ENCODE measurements at regions not wholly inside any gene's neighbourhood (a gene's known extent, or its start where the extent isn't known, plus 50 kb on each side); places are given as distances from the start of the nearest gene placed in this dataset.

GRCh38 chr11:79727221-79727620, 286.4 kb upstream of the TENM4 start:
- Histone ChIP-seq H3K9me2 (ENCODE audit: low read depth, low read length) (no peaks in the 10 kb centered on the region), H3K9ac (ENCODE audit: low read length) (no peak overlapping the region), H3K4me2 (ENCODE audit: low read length) (no peak overlapping the region), H3K36me3 (ENCODE audit: insufficient read depth, low read length) (no peaks in the 10 kb centered on the region), H3F3A (ENCODE audit: insufficient read depth, low read length) (no peaks in the 10 kb centered on the region), H3K27ac (ENCODE audit: low read depth, low read length, poor library complexity, severe bottlenecking) (no peak overlapping the region), H3K9me3 (ENCODE audit: low read length) (no peaks in the 10 kb centered on the region), H4K20me1 (ENCODE audit: insufficient read depth, low read length) (no peaks in the 10 kb centered on the region), H3K79me2 (ENCODE audit: insufficient read depth, low read length) (no peaks in the 10 kb centered on the region), H3K27me3 (ENCODE audit: insufficient read depth, low read length) (no peaks in the 10 kb centered on the region), H3K4me3 (ENCODE audit: low read depth, low read length, poor library complexity, severe bottlenecking) (no peak overlapping the region), H2AFZ (ENCODE audit: low read length) (no peak overlapping the region), H3K4me1 (ENCODE audit: insufficient read depth, low read length, severe bottlenecking) (no peaks in the 10 kb centered on the region)
- TF ChIP-seq CTCF (IDR thresholded peaks at IDR 0.05; ENCODE audit: low read length), result no peak
- no peak for TF ChIP-seq EZH2 (IDR thresholded peaks at IDR 0.05; ENCODE audit: borderline replicate concordance, low read length)

- H3K4me2 ChIP-seq (ENCODE audit: low read length), result no peak overlapping the region
- no peaks in the 10 kb centered on the region for H3K27me3 ChIP-seq (ENCODE audit: insufficient read depth, low read length)
- no peak overlapping the region for H2AFZ ChIP-seq (ENCODE audit: low read length)
- no peaks in the 10 kb centered on the region for H4K20me1 ChIP-seq (ENCODE audit: insufficient read depth, low read length)
- H3K4me3 ChIP-seq (ENCODE audit: low read depth, low read length, poor library complexity, severe bottlenecking), result no peak overlapping the region
- no peaks in the 10 kb centered on the region for H3K36me3 ChIP-seq (ENCODE audit: insufficient read depth, low read length)
- TF ChIP-seq EZH2 (IDR thresholded peaks at IDR 0.05; ENCODE audit: borderline replicate concordance, low read length), result no peak
- TF ChIP-seq CTCF (IDR thresholded peaks at IDR 0.05; ENCODE audit: low read length), result no peak
- no peaks in the 10 kb centered on the region for H3K9me3 ChIP-seq (ENCODE audit: low read length)
- no peak overlapping the region for H3K9ac ChIP-seq (ENCODE audit: low read length)
- no peaks in the 10 kb centered on the region for H3K79me2 ChIP-seq (ENCODE audit: insufficient read depth, low read length)
- H3F3A ChIP-seq (ENCODE audit: insufficient read depth, low read length), result no peaks in the 10 kb centered on the region
- no peaks in the 10 kb centered on the region for H3K9me2 ChIP-seq (ENCODE audit: low read depth, low read length)
- no peaks in the 10 kb centered on the region for H3K4me1 ChIP-seq (ENCODE audit: insufficient read depth, low read length, severe bottlenecking)
- no peak overlapping the region for H3K27ac ChIP-seq (ENCODE audit: low read depth, low read length, poor library complexity, severe bottlenecking)
Observed at GRCh38 chr11:79720115-79720514, 279.3 kb upstream of the TENM4 start.

- Histone ChIP-seq H3K4me3 (ENCODE audit: low read depth, low read length, poor library complexity, severe bottlenecking) (no peak overlapping the region), H3K4me2 (ENCODE audit: low read length) (no peak overlapping the region)
Observed at GRCh38 chr11:79708319-79708932, 267.6 kb upstream of the TENM4 start.

More at GRCh38 chr11:79708319-79708932, 267.6 kb upstream of the TENM4 start:
- Histone ChIP-seq H3K9me2 (ENCODE audit: low read depth, low read length) (no peaks in the 10 kb centered on the region), H3F3A (ENCODE audit: insufficient read depth, low read length) (no peaks in the 10 kb centered on the region), H3K27ac (ENCODE audit: low read depth, low read length, poor library complexity, severe bottlenecking) (no peak overlapping the region), H3K36me3 (ENCODE audit: insufficient read depth, low read length) (no peaks in the 10 kb centered on the region), H3K4me1 (ENCODE audit: insufficient read depth, low read length, severe bottlenecking) (no peaks in the 10 kb centered on the region), H3K9ac (ENCODE audit: low read length) (no peak overlapping the region), H4K20me1 (ENCODE audit: insufficient read depth, low read length) (no peaks in the 10 kb centered on the region), H3K79me2 (ENCODE audit: insufficient read depth, low read length) (no peaks in the 10 kb centered on the region), H3K9me3 (ENCODE audit: low read length) (no peaks in the 10 kb centered on the region), H3K27me3 (ENCODE audit: insufficient read depth, low read length) (no peaks in the 10 kb centered on the region), H2AFZ (ENCODE audit: low read length) (no peak overlapping the region)
- TF ChIP-seq CTCF (IDR thresholded peaks at IDR 0.05; ENCODE audit: low read length) (peak; percentile 62; the same call in 1 of the 2 replicates), EZH2 (IDR thresholded peaks at IDR 0.05; ENCODE audit: borderline replicate concordance, low read length) (no peak)

All from OCI-LY1 (cell line).